GM21717 (cell line): ENCODE measurements at regions not wholly inside any gene's neighbourhood (a gene's known extent, or its start where the extent isn't known, plus 50 kb on each side); places are given as distances from the start of the nearest gene placed in this dataset.

Source experiments
- ATAC-seq: cut with Tn5 transposase; IDR thresholded peaks from one replicate; pipeline ENCODE4 v1.9.1; 2021; ENCODE audit warnings: mild to moderate bottlenecking, moderate library complexity; ENCODE audit not compliant: unreplicated experiment

DNA sequence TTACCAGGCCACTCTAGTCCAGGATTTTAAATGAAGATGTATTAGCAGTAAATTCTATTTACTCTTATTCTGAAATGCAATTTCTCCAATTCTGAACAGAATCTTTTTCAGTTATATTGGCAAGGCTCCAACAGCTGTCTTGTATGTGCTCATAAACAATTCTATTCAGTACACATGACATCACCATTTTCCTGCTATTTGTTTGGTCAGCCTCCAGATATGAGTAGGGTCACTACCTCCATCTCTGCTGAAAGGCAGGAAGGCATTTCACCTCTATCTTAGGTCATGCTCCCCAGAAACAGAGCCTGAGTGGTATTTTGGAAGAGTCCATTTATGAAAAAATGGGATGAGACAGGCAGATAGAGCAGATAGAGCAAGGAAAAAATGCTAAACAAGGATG, 151.1 kb upstream of the ADGRL3 start:
- ATAC-seq, result no peak

- no peak for ATAC-seq
These were observed 132.7 kb upstream of the ADGRL3 start for GRCh38 chr4:61067381-61067780.

GRCh38 chr4:61068060-61068459, 132.1 kb upstream of the ADGRL3 start:
- ATAC-seq, result no peak

- no peak for ATAC-seq
These were observed 131.4 kb upstream of the ADGRL3 start for GRCh38 chr4:61068745-61069144.

DNA sequence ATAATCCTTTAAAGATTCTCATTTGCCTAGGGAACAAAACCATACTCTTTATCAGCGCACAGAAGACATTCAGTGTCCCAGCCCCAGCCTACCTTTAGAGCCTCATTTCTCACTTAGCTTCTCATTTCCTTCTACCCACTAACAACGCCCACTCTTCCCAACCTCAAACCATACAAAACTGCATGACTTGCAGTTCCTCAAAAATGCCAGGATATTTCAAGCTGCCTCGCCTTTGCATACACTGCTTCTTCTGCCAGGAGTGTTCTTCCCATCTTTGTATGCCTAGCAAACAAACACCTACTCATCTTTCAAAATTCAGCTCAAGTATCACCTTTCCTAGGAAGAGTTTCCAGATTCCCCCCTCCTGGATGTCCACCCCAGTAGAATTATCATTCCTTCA, 129.9 kb upstream of the ADGRL3 start:
- ATAC-seq, result no peak

- no peak for ATAC-seq
These were observed 120.7 kb upstream of the ADGRL3 start for GRCh38 chr4:61079427-61079826.

- ATAC-seq, result no peak
These were observed 120.2 kb upstream of the ADGRL3 start for GRCh38 chr4:61079976-61080375.

DNA sequence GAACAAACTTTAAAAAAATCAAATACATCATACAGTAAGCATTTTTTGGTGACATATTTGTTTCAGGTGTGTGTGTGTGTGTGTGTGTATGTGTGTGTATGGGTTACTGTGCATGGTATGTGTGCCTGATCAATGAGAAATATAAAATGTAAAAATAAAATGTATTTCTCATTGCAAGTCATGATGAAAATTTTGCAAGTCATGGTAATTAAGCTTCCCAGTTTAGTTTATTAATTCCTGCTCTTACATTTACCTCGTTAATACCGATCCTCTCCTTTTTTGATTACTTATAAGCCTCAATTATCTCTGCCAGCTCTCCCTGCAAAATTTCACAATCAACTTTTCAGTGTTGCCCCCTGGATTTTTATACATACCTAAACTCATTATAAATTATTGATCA, 114.6 kb upstream of the ADGRL3 start:
- ATAC-seq, result no peak

DNA sequence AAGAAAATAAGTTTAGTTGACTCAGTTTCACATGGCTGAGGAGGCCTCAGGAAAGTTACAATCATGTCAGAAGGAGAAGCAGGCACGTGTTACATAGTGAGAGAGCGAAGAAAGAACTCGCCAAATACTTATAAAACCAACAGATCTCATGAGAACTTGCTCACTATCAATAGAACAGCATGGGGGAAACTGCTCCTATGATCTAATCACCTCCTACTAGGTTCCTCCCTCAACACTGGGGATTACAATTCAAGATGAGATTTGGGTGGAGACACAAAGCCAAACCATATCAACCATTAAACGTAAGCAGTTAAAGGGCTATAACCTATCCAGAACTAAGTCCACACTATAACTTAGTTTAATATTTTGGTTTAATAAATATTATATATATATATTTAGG, 113.8 kb upstream of the ADGRL3 start:
- ATAC-seq, result no peak

DNA sequence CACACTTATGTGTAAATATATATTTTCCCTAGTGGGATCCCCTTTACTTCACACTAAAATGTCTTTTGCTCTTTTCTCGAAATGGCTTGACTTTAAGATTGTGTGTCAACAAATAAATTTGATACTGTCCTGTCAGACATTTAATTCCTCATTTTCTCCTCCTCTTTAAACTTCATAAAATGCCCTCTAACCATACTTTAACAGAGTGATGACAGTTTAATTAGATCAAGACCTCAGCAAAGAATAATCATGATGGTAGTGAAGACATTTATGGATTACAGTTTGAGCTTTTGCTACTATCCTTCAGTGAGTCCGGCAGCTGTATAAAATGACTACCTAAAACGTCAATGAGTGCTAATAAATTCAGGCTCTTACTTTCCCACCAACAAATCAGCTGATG, 113.1 kb upstream of the ADGRL3 start:
- no peak for ATAC-seq

DNA sequence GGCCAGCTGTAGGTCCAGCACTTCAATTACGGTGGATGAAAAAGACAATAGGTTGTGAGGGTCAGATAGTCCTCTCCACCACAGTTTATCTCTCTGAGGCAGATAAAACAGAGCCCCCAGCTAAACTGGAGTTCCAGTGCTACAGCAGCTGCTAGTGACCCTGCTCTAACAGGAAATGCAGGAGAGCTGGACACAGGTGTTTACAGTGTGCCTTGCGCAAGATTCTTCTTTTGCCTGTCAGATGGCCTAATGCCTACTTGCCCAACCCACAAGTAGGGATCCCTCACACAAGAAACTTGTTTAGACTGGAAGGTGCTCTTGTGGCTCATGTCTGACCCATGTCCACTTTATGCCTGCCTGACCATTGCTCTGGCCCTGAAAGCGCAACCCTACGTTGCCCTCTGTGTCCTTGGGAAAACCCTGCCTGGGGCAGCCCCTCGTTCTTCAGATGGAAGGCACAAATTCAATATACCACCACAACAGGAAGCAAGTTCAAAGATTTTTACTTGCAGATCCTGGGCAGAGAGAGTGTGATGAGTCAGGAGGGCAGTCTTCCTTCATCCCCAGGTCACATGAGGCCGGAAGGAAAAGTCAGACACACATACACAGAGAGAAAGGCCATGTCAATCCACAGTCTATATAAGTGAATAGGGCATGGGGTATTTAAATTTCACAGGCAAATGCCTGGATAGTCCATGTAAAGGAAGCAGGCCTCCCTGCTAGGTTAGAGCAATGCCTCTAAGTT, 105.1 kb upstream of the ADGRL3 start:
- no peak for ATAC-seq

DNA sequence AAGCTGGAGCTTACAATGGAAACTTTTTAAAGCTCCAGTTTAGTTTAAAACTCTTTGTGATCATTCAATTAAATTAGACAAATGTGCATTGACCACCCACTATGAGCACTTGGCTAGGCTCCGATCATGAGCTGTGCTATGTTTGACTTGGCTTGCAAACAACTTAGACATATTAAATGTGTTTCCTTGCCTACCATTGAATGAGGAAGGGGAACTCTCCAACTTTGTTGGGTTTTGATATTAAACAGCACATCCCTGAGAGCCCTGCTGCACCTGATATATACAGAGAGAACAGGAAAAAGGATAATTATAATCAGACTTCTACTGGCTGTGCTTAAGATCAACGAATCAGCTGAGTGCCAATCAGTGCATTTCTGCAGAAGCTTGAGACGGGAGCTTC, 71.4 kb upstream of the ADGRL3 start:
- no peak for ATAC-seq

DNA sequence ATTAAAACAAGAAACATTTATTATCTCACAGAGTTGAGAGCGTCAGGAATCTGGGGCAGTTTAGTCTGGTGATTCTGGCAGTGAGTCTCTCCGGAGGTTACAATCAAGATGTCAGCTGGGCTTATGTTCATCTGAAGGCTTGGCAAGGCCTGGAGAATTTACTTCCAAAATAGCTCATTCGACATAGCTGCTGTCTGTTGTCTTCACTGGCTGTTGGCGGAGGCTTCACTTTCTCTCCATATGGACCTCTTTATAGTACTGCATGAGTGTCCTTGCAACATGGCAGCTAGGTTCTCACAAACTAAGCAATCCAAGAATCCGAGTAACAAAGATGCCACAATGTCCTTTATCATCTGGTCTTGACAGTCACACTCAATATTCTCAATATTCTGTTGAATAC, 70.2 kb upstream of the ADGRL3 start:
- no peak for ATAC-seq

DNA sequence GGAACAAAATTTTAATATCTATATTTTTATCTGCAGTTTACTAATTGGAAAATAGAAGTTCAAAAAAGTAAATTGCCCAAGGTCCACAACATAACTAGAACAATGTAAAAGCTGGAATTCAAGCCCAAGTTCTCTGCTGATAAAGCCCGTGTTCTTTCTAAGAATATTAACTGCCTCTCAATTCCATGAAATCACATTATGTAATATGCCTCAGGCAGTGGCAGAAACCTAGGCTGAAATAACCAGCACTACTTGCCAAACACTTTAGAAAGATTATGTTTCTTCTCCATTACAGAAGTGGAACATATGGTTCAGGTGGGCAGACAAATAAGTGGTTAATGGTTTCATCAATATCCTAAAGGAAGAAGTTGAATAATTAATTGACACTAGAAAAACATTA, 56.7 kb upstream of the ADGRL3 start:
- no peak for ATAC-seq

DNA sequence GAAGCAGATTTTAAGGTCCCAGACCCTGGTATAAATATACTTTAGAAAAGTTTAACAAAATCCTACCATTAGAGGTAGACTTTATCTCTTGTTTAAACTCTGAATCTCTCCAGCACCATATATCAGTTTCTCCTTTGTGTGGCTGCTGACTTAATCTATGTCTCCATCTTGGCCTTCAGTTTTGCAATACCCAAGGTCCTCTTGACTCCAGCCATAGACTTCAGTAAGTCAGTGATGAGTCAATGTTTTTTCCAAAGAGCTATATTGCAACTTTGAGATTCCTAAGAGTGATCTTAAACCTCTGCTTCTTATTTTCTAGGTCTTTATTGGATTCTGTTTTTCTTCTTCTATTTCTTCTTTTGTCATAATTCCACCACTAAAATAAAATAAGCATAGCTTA, 50.8 kb upstream of the ADGRL3 start:
- no peak for ATAC-seq
